Activated CD8-positive, alpha-beta memory T cell treated with anti-CD3 and anti-CD28 coated beads for 4 hours (primary cell): ENCODE measurements at regions not wholly inside any gene's neighbourhood (a gene's known extent, or its start where the extent isn't known, plus 50 kb on each side); places are given as distances from the start of the nearest gene placed in this dataset.

Experiments
- DNase-seq, 2 donors: peaks; one replicate each; pipeline ENCODE4 v3.0.0-alpha.2; 2020; ENCODE audit warnings: low read depth in 2 of 2

DNA sequence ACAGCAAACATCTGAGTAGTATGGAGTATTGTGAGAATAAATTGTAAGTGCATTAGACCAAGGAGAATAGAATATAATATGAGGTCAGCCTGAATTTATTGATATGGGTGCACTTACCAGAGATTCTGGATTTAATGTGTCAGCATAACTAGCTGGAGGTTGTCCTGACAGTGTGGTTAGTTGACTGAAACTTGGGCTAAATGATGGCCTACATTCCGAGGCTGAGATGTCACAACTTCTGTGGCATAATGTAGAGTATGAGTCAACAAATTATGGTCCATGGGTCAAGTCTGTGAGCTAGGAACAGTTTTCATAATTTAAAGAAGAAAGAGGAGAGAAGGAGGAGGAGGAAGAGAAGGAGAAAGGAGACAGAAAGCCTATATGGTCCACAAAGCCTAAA lies 127.6 kb downstream of the QPCT start:
- no peak for DNase-seq

DNA sequence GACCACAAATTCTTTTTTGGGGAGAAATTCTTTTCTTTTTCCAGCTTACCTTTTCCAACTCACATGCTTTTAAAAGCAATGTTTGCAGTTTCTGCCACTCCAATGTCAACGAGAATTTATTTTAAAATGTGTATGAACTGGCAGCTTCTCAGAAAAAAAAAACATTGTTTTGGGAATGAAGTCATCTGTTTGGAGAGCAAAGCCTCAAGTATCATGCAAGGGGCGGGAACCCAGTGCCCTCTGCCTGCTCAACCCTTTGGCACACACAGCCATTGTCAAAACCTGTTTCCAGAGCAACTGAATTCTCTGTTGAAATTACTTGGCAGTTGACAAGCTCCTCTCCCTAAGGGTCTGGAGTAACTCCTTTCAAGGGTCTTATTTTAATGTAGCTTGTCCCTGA lies 128.5 kb downstream of the QPCT start:
- no peak for DNase-seq

DNA sequence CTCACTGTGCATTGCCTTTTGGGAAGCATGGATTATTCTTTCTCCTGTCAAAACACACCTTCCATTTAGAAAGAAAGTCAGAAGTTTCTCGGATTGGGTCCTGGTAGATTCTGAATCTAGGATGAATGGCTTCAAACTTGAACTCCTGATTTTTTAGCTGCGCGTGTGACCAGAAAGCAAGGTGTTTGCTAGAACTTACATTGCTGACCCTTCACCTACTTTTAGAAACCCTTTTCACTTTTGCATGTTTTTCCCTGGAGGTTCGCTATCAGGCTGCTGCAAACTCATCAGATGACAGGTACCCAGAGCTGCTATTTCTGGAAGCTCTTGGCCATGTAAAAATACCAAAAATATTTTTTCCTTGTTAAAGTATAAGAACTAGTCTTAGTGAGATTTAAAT lies 132.0 kb downstream of the QPCT start:
- no peak for DNase-seq

DNA sequence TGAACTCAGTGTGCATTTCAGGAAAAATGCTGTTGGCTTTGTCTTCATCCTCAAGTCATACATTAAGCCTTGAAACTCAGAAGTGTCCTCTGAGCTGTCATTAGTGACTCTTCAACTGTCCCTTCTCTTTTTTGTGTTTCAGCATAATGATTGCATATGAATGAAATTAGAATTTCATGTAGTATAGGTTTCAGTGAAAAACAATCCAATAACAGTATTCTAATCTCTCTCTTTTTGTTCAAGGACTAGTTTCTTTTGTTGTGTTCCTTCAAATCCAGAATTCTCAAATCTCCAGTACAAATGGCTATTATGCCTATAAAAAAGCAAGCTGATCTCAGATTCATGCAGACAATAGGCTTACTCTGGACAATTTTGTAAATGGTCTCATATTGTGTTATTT lies 133.5 kb downstream of the QPCT start:
- no peak for DNase-seq

DNA sequence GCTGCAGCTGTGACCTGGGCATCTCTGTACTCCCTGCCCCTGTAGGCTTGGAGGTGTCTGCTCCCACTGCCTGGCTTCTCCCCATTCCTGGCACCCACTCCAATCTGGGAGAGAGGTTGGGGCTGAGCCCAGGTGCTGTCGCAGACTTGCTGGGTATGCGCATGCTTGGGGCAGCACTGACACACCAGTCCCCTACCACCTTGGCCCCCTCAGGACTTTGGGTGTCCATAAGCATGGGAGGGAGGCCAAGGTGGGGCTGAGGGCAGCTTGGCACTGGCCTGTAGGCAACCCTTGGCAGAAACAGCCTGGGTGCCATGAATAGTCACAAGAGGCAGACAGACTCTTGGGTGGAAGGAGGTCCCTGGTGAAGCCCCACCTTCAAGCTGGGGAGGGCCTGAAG lies 136.8 kb downstream of the QPCT start:
- no peak for DNase-seq

DNA sequence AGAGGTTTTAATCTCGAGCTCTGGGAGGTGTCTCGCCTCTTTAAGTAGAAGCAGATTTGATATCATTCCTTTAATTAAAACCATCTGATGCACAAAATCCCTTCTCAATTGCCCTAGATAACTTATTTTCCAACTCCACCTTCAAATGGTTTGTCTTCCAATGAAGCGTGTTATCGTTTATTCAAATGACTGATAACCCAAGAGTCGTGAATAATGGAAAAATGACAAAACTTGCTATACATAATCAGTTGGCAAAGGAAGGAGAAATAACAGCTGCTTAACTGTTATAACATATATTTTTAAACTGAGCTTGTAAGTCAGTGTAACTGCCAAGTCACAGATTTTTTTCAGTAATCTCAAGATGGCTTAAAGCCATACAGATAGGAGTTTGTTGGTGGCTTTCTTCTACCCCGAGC lies 144.6 kb downstream of the QPCT start:
- DNase-seq: no peak

DNA sequence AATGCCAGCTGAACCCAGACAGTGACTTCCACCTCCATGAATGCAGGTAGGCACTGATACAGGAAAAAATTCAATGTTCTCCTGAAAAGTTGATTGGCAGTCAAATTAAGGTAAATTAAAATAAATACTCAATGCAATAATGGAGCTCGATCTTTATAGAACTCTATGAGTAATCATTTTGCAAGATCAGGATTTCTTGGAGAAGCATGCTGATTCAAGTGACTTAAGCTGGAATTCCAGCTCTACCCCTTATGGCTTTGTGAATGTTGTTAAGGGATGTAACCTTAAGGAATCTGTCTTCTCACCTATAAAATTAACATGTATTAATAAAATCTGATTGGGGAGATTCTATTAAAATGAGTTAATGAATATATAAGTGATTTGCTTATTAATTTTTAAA lies 145.1 kb downstream of the QPCT start:
- DNase-seq: no peak

- DNase-seq: no peak
Measured at GRCh38 chr2:37493425-37493824, 149.0 kb downstream of the QPCT start.

GRCh38 chr2:37499113-37499512 lies 154.7 kb downstream of the QPCT start:
- DNase-seq: no peak

DNA sequence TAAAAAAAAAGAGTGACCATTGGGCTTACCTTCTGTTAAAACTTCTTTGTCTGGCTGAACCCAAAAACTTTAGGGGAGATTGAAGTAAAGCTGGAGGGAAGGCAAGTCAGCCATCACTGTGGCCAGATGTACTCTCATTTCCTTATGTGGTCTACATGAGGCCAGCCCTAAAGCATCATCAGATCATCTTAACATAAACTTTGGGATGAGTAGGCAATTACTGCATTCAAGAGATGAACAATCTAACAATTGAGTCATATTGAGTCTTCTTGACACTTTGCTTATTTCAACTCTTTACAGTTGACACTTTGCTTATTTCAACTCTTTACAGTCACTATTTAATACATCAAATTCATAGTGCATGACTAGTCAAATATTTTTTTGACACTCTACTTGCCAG lies 155.6 kb downstream of the QPCT start:
- no peak for DNase-seq

DNA sequence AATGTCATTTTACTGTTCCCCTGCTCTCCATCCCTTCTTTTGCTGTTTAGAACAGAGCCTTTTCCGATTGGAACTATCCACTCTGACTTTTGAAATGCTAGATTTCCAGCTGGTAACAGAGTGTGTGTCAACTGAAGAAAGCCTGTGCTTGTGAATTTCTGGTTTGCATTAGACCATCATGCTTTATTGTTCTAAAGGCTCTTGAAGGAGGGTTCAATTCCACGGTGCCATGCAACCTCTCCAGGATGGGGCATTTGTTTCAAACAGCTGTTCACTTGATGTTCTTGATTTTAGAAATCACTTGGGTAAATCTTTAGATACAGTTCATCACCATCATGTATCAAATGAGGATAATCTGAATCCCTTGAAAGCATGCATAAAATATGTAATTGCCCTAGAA lies 156.7 kb downstream of the QPCT start:
- no peak for DNase-seq

- DNase-seq: no peak
Measured at GRCh38 chr2:37506407-37507050, 162.1 kb downstream of the QPCT start.

DNA sequence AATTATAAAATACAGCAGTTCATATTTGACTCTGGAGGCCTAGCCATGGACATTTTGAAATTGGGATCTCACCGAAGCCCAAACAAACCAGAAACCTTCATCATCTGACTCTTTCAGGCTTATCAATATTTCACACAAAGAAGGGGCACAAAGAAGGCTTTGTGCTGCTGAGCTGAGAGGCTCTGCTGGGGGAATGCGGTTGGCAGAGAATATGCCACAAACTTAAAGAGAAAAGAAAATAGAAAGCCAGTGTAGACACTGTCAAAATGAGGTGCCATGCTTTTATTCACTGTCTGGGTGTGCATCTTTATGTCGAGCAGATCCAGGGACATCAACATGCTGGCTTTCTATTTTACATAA lies 162.6 kb downstream of the QPCT start:
- DNase-seq: no peak

DNA sequence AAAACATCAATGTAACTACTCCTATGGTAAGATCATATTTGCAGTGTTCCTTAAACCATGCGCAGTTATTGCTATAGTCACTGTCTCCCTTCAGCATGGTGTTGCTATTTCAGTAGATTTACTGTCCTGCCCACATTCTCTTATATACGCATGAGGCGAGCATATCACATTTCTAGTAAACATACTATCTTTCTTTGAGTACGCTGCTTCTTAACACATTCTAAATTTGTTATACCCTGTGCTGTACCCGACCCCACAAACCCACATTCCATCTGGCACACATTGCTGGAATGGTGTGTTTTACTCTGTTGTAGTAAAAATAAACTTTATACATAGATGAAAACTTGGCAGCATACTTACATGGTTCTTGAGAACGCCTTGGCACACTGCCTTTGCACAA lies 163.3 kb downstream of the QPCT start:
- no peak for DNase-seq

DNA sequence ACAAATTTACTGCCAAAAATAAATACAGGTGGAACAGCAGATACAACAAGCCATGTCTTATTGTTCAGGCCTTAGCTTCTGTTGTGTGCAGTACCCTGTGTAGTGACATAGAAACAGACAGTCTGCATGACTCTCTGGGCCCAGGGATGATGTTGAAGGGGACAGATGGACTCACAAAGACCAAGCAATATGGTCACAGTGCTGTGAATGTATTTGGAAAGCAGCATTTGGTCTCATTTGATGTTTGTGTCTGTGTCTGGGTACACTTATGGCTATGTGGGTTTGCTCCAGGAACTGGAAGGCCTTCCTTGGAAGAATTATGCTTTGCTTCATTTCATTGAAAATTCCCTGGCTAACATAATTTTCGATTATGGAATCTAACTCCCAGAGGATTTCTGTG lies 158.5 kb downstream of the CDC42EP3 start:
- no peak for DNase-seq

DNA sequence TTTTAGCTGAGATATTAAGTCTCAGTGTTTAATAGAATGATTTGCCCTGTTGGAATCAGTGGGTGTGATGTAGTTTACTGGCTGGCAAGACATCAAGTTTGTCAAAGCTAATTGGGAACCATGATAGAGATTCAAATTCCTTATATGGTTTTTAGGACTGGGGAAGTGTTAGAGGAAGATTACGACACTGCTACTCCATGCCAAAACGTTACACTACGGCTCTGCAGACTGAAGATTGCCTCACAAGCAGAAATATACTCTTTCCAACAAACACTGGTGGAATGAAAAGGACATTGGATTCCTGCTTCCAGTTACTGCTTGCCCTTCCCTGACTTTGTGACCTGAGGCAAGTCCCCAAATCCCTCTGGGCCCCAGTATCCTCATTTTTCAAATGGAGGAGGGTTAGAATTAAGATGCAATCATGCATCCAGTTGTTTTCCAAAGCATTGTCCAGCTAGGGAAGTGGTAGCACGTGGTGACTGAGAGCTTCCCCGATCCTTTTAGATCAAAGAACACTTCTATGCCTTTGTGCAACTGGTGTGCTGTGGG lies 147.6 kb downstream of the CDC42EP3 start:
- no peak for DNase-seq

DNA sequence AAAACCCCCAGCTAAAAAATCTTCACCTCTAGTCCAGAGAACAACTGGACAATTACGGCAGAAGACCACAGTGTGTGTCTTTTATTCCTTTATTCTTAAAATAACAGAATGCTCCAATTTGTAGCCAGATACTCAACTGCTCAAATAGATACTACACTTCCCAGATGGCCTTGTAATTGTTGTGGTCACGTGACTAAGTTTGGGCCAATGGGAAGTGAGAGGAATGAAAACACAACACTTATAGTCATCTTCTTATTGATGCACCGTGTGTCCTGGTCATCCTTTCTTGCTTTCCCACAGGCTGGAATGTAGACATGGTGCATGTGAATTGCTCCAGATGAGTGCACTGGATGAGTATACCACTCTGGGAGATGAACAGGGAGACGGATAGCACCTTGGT lies 145.1 kb downstream of the CDC42EP3 start:
- no peak for DNase-seq

DNA sequence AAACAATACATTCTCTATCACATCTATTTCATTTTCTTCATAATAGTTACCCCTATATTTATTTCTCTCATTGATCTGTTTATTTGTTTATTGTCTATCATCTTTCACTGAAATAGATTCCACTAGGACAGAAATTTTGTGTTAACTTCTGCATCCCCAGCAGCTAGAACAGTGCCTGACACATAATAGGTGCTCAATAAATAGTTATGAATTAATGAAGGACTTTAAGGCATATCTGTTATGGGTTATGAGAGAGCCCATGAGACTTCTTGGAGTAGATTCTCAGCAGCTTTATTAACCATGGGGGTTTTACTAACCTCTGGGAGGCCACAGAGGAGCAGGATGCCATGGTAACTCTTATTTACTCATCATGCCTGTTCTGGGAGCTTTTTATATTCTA lies 144.6 kb downstream of the CDC42EP3 start:
- no peak for DNase-seq

DNA sequence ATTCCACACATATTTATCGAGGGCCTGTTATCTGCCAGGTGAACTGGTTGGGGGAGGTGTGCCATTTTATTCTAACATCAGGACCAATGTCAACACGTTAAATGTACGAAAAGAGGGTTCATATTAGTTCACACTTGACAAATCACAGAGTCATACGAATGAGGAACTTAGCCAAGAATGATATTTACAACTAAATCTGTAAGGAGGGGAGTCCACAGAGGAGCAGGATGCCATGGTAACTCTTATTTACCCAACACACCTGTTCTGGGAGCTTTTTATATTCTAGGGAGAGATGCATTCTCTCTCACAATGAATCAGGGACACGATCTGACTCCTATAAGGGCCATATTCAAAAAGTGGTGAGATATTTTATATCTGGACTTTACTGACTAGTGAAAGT lies 144.1 kb downstream of the CDC42EP3 start:
- no peak for DNase-seq

- no peak for DNase-seq
Measured at GRCh38 chr2:37529830-37530415, 141.5 kb downstream of the CDC42EP3 start.

DNA sequence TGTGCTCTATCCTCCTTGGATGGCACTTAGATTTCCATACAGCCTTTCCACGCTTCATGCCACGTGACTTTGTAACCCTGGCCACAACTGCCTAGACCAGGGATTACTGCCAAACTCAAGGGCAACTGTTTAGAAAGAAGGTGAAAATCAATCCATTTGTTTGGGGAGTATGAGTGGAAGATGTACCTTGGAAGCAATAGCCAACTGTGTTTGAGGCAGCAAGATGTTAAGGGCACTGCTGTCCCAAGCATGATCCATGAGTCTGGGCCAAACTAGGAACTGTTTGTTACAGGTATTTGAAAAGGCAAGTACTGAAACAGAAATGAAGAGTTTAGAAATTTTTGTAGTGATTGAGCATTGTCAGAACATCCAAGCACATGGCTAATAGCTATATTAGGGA lies 138.9 kb downstream of the CDC42EP3 start:
- DNase-seq: no peak

- no peak for DNase-seq
Measured at GRCh38 chr2:37537316-37537715, 134.1 kb downstream of the CDC42EP3 start.

DNA sequence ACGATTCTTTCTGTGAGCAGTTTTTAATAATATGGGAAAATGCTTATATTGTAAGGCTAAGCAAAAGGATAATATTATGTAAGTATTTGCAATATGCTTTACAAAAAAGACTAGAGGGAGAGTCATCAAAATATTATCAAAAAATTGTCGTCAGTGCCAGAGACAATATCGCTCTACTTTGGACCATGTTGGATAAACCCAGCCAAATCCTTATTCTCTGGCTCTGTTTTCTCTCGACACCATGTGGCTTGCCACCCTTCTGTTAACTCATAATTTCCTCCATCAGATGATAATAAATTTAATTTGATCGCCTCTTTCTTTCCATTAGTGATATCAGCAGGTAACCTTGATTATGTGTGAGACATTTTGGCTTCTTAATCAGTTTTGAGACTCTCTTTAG lies 129.9 kb downstream of the CDC42EP3 start:
- DNase-seq: no peak

- DNase-seq: no peak
Measured at GRCh38 chr2:37543999-37544557, 127.4 kb downstream of the CDC42EP3 start.
